Keratinocyte (primary cell): ENCODE measurements at regions not wholly inside any gene's neighbourhood (a gene's known extent, or its start where the extent isn't known, plus 50 kb on each side); places are given as distances from the start of the nearest gene placed in this dataset.

Experiments used
- DNase-seq: peaks from one replicate; pipeline ENCODE4 v3.0.0-alpha.2; 2011; ENCODE audit warnings: low read depth, missing footprints, low spot score
- FAIRE-seq: peaks from 2 replicates; lab custom pipeline; 2011; peaks lifted over from hg19 to GRCh38; lab: Jason Lieb, UNC
- H2AFZ ChIP-seq: 2 replicates; pipeline ENCODE4 v1.6.0; 2012; ENCODE audit warnings: low read length, control low read depth, inconsistent platforms; ENCODE audit not compliant: control insufficient read depth
- H3K27ac ChIP-seq: 2 replicates; pipeline ENCODE4 v1.5.1; 2011; ENCODE audit warnings: low read length; ENCODE audit not compliant: control insufficient read depth, insufficient read depth
- H3K27me3 ChIP-seq: 3 replicates; pipeline ENCODE4 v1.6.0; 2011; ENCODE audit warnings: low read length; ENCODE audit not compliant: control insufficient read depth, insufficient read depth; ENCODE audit errors: extremely low read depth
- H3K36me3 ChIP-seq, 2 experiments: 2 replicates in 1 of 2; 3 replicates in 1 of 2; pipeline ENCODE4 v1.5.1; 2011; ENCODE audit warnings: low read length in 2 of 2, mild to moderate bottlenecking in 1 of 2; ENCODE audit not compliant: control insufficient read depth in 2 of 2, insufficient read depth in 2 of 2; ENCODE audit errors: extremely low read depth in 1 of 2
- H3K4me1 ChIP-seq: 3 replicates; pipeline ENCODE4 v1.5.1; 2011; ENCODE audit warnings: low read length; ENCODE audit not compliant: control insufficient read depth, insufficient read depth; ENCODE audit errors: extremely low read depth
- H3K4me2 ChIP-seq: 3 replicates; pipeline ENCODE4 v1.6.0; 2011; ENCODE audit warnings: low read depth, low read length; ENCODE audit not compliant: control insufficient read depth, insufficient read depth; ENCODE audit errors: extremely low read depth
- H3K4me3 ChIP-seq, 3 experiments: fragments of 200-600 bp in 1 of 3; sonication (generic) in 1 of 3; 2 replicates in 2 of 3; 3 replicates in 1 of 3; pipeline ENCODE4 v1.5.1; 2011 to 2016; ENCODE audit warnings: low read length in 3 of 3, mild to moderate bottlenecking in 3 of 3, control low read depth in 2 of 3, inconsistent platforms in 1 of 3, low read depth in 1 of 3, mixed read lengths in 1 of 3, mixed run types in 1 of 3, moderate library complexity in 1 of 3; ENCODE audit not compliant: control insufficient read depth in 2 of 3, insufficient read depth in 2 of 3; ENCODE audit errors: extremely low read depth in 1 of 3
- H3K79me2 ChIP-seq: 2 replicates; pipeline ENCODE4 v1.6.0; 2012; ENCODE audit warnings: low read length; ENCODE audit not compliant: control insufficient read depth, insufficient read depth
- H3K9ac ChIP-seq: 3 replicates; pipeline ENCODE4 v1.6.0; 2011; ENCODE audit warnings: low read length; ENCODE audit not compliant: control insufficient read depth, insufficient read depth; ENCODE audit errors: extremely low read depth
- H3K9me1 ChIP-seq: 3 replicates; pipeline ENCODE4 v1.6.0; 2011; ENCODE audit warnings: low read length; ENCODE audit not compliant: control insufficient read depth, insufficient read depth; ENCODE audit errors: extremely low read depth
- H3K9me3 ChIP-seq: 2 replicates; pipeline ENCODE4 v1.5.1; 2012; ENCODE audit warnings: low read depth, low read length; ENCODE audit not compliant: control insufficient read depth
- H4K20me1 ChIP-seq: 3 replicates; pipeline ENCODE4 v1.6.0; 2011; ENCODE audit warnings: low read length; ENCODE audit not compliant: control insufficient read depth, insufficient read depth; ENCODE audit errors: extremely low read depth
- CTCF ChIP-seq, 3 experiments: IDR thresholded peaks in 1 of 3; conservative IDR thresholded peaks in 1 of 3; optimal IDR thresholded peaks in 1 of 3; 2 replicates in 2 of 3; 3 replicates in 1 of 3; pipeline versions ENCODE3 to v1.5.1; 2011; ENCODE audit warnings: low read length in 3 of 3, mild to moderate bottlenecking in 3 of 3, moderate library complexity in 2 of 3, control low read depth in 1 of 3, inconsistent platforms in 1 of 3; ENCODE audit not compliant: insufficient read depth in 2 of 3; ENCODE audit errors: extremely low read depth in 1 of 3
- EZH2 ChIP-seq: IDR thresholded peaks from one replicate; pipeline ENCODE4 v1.6.1; 2012; ENCODE audit warnings: inconsistent platforms, mild to moderate bottlenecking, low read length, moderate library complexity
- dilution Hi-C: fragments of 300-500 bp; cut with MboI; formaldehyde crosslinking; loops from one replicate; pipeline ENCODE4 v1.7.0; 2020; ENCODE audit warnings: low sequenced_read_pairs; ENCODE audit not compliant: extremely low pct_ligation_motif_present

GRCh38 chr1:4034318-4034887 lies 134.3 kb upstream of the C1orf174 start:
- H3K4me3 ChIP-seq, result no peak overlapping the region
- H3K9me3 ChIP-seq, result no peaks in the 10 kb centered on the region
- H3K36me3 ChIP-seq, result no peaks in the 10 kb centered on the region
- no peak overlapping the region for H3K27ac ChIP-seq
- dilution Hi-C loops, result no loop called here
- H3K4me1 ChIP-seq, result no peaks in the 10 kb centered on the region
- no peak overlapping the region for H3K9ac ChIP-seq
- H3K4me2 ChIP-seq, result no peak overlapping the region
- H3K9me1 ChIP-seq, result no peaks in the 10 kb centered on the region
- no peak for DNase-seq
- no peaks in the 10 kb centered on the region for H4K20me1 ChIP-seq
- FAIRE-seq, result no peak
- no peak overlapping the region for H2AFZ ChIP-seq
- no peaks in the 10 kb centered on the region for H3K79me2 ChIP-seq
- no peaks in the 10 kb centered on the region for H3K27me3 ChIP-seq
- no peak for TF ChIP-seq CTCF (optimal IDR thresholded peaks at IDR 0.05 in 1 of 3, IDR thresholded peaks at IDR 0.05 in 1 of 3, conservative IDR thresholded peaks at IDR 0.05 in 1 of 3; ENCODE audit: extremely low read depth in 1 of 3, insufficient read depth in 2 of 3, low read length in 3 of 3)
- no peak for TF ChIP-seq EZH2

- Histone ChIP-seq H3K9ac (no peak overlapping the region), H2AFZ (no peak overlapping the region), H3K4me2 (no peak overlapping the region), H4K20me1 (no peaks in the 10 kb centered on the region), H3K9me3 (peaks cover 2% of the 10 kb centered on the region), H3K27ac (no peak overlapping the region), H3K79me2 (no peaks in the 10 kb centered on the region), H3K36me3 (no peaks in the 10 kb centered on the region), H3K9me1 (no peaks in the 10 kb centered on the region), H3K4me3 (no peak overlapping the region), H3K4me1 (no peaks in the 10 kb centered on the region), H3K27me3 (no peaks in the 10 kb centered on the region)
- dilution Hi-C loops, result no loop called here
- no peak for FAIRE-seq
- DNase-seq, result no peak
- TF ChIP-seq CTCF (optimal IDR thresholded peaks at IDR 0.05 in 1 of 3, IDR thresholded peaks at IDR 0.05 in 1 of 3, conservative IDR thresholded peaks at IDR 0.05 in 1 of 3; ENCODE audit: extremely low read depth in 1 of 3, insufficient read depth in 2 of 3, low read length in 3 of 3) (no peak), EZH2 (no peak)
Observed at GRCh38 chr1:4044967-4045366, 144.9 kb upstream of the C1orf174 start.
